IPS-NIHi7 (cell line): ENCODE measurements at regions not wholly inside any gene's neighbourhood (a gene's known extent, or its start where the extent isn't known, plus 50 kb on each side); places are given as distances from the start of the nearest gene placed in this dataset.
A peak's percentile ranks its signal among the peaks of the same experiment; 100 is the strongest.

Source experiments
- DNase-seq: peaks from one replicate; pipeline ENCODE4 v3.0.0; 2012; ENCODE audit warnings: mixed read lengths; ENCODE audit errors: extremely low spot score

DNA sequence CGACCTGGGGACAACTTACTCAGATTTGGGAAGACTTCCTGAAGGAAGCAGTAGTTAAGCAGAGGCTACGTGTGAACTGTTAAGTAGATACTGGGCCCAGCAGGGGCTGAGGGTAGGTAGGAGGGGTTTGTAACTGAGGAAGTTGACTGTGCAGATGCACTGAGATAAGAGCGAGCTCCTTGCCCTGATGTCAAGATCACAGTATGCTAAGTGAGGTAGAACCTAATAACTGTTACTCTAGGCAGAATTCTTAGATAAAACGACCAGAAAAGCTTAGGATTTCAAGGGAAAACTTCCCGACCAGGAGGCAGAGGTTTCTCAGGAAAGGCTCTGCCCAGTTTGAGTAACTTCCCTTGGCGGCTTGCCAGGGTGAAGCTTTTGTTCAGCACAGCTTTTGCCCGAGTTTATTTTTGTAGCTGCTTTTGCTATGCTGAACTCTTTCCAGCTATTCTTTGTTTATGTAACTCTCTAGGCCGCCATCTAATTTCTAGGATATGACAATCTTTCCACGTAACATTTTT, 632.1 kb downstream of the DIAPH3 start:
- DNase-seq = peak; percentile 57

DNA sequence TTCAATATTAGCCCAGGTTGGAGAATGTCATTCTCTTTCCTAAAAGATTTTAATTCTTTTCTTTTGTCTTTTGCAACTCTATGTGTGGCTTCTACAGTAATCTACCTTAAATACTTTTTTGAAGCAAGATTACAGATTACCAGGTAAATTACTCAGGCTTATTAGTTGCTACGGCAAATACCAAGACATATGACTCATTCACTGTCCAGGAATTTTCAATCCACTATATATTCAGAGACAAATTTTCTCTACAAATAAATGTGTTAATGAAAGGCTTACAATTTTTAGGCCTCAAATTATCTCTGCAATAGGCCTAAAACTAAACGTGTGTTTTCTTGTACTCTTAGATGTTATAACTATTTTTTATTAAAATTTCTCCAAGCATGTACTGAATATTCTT, 631.3 kb downstream of the DIAPH3 start:
- no peak for DNase-seq

DNA sequence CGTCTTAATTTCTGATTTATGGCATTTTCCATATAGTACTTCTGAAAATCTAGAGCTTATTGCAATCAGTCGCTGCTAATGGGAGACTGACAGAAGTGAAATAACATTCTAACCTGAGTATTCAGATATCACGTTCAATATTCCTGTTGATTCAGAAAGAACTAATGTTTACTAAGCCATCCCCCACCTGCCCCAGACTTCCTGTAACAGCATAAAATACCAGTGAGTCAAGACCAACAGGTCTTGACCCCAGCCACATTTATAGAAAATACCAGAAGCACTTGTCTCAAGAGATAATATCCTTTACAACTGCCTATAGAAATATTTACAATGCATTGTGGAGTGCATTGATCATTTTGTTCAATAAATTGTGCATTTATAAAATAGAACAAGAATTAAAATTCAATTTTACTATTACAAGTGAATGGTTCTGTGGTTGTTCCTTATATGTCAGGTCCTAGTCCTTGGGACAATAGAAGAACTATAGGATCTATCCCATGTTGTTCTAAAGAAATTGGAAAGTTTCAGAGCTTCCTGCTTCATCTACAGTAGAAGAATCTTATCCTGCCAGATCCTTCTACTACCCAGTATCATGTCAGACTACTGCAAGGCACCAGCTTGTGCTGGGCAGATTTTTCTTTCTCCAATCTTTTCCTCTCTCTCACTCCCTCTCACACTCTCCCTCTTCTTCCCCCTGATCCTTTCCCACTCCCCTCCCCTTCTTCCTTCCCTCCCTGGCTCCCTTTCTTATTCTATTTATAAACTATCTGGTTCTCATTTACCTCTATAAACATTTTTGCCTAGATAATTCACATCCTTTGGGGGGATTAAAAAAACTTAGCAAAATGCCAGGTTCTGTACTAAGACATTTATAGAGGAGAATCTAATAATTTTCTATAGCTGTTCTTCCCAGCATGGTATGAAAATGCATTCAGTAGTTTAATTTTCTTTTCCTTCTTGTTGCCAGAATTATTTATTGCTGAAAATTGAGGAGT, 629.9 kb downstream of the DIAPH3 start:
- DNase-seq = no peak

DNA sequence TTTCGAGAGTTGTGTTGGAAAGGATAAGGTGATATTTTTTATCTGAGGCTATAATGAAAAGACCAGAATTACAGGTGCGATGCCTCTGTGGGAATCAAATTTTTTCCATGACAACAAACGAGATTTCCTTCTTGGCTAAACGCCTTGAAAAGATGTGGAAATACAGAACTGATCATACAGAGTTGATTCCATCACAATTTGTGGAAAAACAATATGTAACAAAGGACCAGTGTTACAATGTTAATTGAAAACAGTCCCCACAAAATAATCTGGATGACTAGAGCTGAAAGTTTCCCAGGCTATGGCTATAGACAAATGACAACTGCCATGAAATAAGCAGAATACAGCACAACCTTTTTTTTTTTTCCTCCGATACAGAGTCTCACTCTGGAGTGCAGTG, 628.9 kb downstream of the DIAPH3 start:
- DNase-seq = no peak

DNA sequence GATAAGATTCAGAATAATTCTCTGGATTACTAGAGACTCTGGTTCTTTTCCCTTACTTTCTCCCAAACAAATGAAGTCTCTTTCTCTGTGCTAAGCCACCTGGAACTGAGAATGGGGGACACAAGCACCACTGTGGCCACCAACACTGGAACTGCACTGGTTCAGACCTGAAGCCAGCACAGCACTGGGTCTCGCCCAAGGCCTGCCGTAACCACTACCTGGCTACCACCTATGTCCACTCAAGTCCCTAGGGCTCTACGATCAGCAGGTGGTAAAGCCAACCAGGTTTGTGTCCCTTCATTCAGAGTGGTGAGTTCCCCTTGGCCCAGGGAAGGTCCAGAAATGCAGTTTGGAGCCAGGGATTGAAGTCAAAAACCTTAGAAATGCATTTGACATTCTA, 626.2 kb downstream of the DIAPH3 start:
- no peak for DNase-seq

DNA sequence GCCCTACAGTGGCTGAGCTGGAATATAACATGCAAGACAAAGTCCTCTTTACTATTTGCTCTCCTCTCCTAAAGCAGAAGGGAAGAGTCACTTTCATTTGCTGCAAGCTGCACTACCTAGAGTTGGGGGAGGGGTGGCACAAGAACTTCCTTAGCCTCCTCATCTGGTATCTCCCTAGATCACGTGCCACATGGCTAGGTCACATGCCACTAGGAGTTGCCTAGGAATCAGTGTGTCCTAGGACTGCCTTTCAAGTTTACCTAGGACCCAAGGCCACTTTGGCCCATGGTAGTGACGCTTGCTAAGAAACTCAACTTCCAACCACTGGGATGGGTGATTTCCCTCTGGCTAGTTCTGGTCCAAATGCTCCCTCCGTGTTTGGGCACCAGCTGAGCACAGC, 625.2 kb downstream of the DIAPH3 start:
- no peak for DNase-seq

DNA sequence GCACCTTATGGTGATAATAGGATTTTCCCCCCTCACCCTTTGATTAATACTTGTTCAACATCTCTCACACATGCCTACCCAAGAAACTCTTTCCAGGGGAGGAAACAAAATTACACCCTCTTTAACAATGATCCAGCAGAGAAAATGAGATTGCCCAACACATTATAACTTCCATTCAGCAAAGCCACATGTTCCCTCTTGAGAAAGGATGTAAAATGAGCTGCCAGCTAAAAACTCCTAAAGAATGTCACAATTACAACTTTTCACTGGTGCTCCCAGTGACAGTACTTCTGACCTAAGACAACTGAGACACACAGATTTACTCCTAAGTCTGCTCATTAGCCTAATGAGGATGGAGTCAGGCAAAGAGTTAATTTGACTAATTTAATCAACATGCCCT, 621.4 kb downstream of the DIAPH3 start:
- DNase-seq = no peak

DNA sequence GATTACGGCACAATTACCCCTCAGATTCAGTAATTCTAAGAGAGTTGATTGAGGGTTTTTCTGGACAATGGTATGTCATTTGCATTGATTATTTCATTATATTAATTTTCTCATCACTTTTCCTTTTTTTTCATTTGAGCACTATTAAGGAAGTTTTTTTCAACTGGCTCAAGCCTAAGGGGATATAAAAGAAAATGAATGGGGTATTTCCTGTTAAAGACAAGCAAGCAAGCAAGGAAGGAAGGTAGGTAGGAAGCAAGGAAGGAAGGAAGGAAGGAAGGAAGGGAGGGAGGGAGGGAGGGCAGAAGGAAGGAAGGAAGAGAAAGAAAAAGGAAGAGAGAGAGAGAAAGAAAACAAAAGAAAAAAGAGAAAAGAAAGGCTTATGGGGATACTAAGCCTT, 620.3 kb downstream of the DIAPH3 start:
- no peak for DNase-seq

DNA sequence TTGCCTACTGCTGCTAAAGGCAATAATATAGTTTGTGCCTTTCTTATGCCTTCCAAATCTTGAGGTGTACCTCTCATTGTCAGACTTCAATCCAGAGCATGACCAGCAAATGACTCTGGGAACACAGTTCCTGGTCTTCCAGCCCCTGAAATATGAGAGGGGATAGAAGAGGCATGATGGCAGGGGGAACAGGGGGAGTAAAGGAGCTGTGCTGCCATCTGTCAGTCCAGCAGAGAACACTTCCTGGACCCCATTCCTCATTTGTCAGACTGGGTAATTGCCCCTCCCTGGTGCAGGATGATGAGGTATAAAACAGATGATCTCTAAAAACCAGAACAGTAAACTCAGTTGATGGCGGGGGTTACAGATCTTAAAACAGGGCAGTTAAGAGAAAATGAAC, 618.7 kb downstream of the DIAPH3 start:
- DNase-seq = peak; percentile 53

DNA sequence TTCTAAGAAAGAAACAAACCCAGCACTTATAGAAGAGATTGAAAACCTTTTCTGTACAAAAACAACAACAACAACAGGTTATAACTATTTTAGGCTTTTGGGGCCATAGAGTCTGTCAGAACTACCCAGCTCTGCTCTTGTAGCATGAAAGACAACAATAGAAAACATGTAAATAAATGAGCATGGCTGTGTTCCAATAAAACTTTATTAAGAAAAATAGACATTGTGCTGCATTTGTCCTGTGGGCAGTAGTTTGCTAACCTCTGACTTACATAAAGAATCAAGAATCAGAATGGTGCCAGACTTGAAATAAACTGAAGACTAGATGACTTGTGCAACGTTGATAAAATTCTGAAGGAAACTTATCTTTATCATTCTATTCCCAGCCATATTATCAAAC, 617.5 kb downstream of the DIAPH3 start:
- no peak for DNase-seq

DNA sequence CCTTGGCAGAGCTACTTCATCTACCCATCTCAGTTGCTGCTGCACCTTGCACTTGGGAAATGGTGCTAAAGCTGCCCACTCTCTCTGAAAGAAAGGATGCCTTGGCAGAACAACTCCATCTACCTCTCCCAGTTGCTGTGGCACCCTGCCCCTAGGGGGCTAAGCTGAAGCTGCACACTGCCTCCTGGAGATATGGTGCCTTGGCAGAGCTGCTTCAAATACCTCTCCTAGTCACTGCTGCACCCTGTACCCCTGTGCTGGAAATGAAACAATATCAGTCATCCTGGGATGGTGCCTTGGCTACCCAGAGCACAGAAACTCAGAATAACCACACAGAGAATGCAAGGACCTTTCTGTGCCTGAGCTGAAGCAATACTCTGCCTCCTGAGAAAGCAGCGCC, 615.8 kb downstream of the DIAPH3 start:
- DNase-seq = no peak

DNA sequence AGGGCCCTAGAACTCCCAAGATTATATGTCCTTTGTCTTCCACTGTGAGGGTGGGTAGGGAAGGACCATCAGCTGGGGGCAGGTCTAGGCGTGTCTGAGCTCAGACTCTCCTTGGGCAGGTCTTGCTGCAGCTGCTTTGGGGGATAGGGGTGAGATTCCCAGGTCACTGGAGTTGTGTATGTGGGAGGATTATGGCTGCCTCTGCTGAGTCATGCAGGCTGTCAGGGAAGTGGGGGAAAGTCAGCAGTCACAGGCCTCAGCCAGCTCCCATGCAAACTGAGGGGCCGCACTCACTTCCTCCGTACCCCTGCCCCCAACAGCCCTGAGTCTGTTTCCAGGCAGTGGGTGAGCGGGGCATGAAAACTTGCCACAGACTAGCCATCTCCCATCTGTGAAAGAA, 600.8 kb downstream of the DIAPH3 start:
- no peak for DNase-seq

DNA sequence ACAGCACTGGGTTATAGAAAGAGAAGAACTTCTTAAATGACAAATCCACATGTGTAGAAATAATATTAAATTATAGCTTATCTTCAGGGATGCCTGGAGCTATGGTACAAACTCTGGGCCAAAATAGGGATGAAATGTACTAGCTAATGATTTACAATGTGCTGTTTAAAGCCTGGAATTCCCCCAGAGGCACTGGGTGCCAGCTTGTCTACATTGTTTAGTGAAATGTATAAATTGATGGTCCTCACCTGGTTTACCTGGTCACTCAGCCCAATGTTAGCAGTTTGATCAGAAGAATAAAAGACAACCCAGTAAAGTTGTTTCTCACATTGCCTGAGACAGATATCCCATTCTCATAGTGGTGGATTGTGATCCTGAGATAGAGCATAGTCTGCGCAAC, 597.2 kb downstream of the DIAPH3 start:
- DNase-seq = no peak

DNA sequence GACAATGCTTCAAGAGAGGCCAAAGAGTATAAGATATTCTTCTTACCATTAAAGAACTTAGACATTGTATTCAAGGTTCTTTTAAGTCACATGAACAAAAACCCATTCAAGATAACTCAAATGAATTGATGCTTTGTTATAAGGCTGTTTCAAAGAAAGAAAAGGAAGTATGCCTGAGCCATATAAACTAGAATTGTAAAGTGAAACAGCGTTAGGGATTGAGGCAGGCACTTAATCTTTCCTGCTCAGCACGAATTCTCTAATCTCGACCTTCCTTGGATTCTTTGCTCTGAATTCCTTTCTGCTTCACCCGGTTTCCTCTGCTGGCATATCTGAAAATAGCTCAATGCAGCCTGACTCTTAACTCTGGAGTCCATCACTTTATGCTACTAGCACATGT, 595.4 kb downstream of the DIAPH3 start:
- no peak for DNase-seq

DNA sequence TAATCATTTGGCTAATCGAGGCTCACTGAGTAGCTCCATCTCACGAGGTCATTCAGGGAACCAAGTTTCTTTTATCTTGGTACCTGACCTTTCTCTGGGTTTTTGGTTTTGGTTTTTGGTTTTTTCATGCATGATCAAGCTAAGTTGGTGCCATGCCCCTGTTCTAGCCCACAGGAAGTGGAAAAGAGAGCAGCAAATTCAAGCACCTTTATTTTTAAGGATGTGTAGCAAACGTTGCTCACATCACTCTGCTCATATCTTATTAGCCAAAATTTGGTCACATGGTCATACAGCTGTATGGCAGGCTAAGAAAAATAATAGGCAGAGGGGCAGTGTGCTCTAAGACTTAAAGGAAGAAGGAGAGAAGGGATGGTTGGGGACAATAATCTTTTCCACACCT, 593.5 kb downstream of the DIAPH3 start:
- no peak for DNase-seq

DNA sequence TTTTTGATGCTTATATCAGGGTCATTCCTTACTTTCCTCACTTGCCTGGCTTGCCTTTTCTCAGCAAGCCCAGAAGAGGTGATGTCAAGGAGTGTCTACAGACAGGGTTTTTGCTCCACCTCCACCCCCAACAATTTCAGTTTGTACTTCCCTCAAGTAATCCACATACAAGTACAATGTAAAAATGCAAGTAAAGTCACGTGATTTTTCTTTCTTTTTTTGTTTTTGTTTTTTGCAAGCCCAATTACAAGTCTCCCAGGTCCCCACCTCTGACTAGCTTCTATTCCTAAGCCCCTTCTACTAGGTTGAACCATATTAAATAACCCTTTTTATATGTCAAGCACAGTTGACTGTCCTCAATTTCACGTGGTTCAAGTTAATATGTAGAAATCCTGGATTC, 579.6 kb downstream of the DIAPH3 start:
- DNase-seq = no peak

DNA sequence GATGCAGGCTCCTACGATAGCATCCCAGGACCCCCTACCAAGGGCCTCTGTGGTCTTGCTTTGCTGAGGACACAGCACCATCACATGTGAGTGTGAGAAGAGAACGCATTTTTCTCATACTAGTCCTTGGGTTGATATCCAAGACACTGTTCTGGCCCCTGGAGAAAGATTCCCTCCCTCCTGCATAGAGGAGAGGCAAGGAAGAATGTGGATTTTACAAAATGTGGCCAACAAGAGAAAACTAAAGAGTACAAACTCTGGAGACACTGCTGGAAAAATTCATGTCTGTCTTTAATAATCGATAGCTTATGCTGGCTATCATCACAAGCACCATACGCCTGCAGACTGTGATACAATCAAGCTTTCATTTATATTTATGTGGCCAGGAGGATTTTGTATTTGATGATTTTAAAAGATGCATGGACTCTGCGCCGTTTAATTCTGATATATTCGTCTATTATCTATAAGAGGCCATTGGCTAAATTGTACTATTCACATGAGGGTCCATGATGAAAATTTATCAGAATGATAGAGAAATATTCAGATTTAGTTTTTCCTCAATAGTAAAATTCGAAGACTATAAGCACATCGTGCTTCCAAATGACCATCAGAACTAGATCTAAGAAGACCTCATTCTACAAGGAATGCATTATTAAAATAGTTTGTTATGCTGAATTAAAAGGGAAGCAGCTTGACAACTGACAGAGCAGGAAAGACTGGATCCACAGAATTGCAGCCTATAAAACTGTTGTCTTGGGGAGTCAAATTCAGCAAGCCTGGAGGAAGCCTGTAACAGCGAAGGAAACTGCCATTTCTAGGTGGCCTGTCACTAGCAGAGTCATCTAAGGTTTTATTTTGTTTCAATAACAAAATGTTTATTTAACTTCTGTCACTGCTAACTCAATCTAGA, 578.7 kb downstream of the DIAPH3 start:
- DNase-seq = no peak

DNA sequence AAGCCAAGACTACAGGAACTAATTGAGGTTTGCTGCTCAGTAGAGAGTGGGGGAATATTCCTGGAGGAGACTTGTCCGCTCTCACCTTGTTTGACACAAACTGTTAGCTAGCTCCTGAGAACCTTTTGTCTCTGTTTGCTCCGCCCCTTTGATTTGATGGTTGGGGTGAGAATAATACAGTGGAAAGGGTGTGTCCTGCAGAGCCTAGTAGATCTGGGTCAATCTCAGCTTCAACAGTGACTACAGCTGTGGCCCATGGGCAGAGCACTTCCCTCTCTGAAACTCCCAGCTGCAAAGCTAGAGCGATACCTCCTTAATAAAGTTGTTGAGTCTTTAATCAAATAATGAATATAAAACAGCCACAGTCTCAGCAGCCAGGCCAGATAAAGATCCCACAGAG, 576.7 kb downstream of the DIAPH3 start:
- DNase-seq = no peak

DNA sequence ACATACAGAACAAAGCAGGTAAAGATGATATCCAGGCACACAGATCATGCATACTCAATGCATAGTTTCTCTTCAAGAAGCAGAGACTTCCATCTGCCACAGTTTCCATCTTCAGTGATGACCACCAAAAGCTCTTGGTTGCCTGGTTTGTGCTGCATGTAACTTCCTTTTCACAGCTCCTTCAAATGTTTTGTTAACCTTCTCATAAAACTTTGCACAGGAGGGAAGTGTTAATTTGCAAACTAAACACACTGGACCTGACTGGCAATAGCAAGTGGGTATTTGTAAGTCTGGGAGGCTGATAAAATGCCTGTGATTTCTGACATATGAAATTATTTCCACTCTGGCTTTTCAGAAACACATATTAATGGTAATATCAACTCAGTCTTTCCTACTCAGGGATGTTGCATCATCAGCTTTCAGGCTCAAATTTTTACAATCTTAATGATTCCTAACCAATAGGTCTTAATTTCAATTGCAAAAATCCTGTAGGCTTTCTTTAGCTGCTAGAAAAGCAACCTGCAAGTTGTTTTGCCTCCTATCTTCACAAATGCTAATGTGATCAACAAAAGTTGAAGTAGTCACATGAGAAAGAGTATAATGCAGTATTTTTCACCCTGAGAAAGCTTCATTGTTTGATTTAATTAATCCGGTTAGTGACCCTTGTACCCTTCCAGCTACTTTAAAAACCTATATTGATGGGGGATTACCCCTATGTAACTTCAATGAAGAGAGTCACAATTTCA, 575.6 kb downstream of the DIAPH3 start:
- no peak for DNase-seq

DNA sequence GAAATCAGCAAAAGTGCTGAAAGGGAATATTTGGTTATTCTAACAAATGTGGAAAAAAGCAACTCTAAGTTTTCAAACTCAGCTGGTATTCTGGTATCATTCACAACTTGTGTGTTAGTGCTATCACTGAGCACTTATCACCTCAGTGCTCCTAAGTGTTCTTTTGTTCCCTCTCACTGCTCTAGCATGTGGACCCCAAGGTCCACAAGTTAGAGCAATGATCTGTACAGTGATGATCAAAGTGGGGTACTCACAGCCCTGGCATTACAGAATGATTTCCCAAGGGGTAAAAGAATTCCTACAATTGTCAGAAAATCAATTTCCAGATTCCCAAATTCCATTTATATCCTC, 575.0 kb downstream of the DIAPH3 start:
- DNase-seq = no peak

DNA sequence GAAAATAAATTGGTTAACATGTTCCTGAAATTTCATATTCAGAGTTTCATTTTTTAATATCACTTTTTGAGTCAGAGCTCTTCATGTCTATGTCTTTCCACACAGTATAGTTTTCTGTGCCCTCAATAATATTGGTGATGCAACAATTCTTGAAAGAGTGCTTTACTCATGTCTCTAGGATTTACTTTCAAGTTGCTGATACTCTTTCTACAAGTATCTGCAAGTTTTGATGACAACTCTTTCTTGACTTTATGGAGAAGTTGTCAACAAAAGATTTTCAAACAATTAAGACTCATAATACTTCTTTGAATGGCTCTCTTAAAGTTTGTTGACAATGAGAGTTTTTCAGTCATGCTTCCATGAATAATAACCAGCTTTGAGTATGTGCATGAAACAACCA, 561.7 kb downstream of the DIAPH3 start:
- no peak for DNase-seq

DNA sequence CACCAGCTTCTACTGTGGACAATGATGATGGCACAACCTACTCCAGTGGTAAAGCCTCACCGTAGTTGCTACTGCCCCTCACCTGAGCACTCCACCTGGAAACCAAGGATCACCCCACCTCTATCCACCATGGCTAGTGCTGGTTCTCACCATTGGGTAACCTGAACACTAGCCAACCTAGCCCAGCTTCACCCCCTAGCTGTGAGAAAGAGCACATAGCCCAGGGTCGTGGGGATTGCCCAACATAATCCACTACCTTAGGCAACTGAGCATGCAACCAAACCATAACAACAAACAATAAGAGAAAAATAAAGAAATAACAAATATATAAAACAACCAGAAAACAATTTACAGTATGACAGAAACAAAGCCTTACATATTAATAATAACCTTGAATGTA, 560.1 kb downstream of the DIAPH3 start:
- DNase-seq = peak; percentile 40
